H1 (cell line): ENCODE measurements at regions not wholly inside any gene's neighbourhood (a gene's known extent, or its start where the extent isn't known, plus 50 kb on each side); places are given as distances from the start of the nearest gene placed in this dataset.

ENCODE experiments used
- CTCF ChIA-PET: fragments of 300-600 bp; sonication (Branson Sonifier 250); formaldehyde crosslinking; loops from one replicate; lab custom pipeline; 2021; ENCODE audit not compliant: partially characterized antibody; lab: Charles Lee
- POLR2A ChIA-PET: fragments of 300-600 bp; sonication (Branson Sonifier 250); formaldehyde crosslinking; loops from one replicate; lab custom pipeline; 2021; ENCODE audit warnings: inconsistent platforms; ENCODE audit not compliant: partially characterized antibody; lab: Charles Lee
- DNase-seq, 2 experiments: peaks; one replicate each; pipeline versions ENCODE4 v3.0.0 to v3.0.0-alpha.2; 2010 to 2022; ENCODE audit warnings: low spot score in 2 of 2, low read depth in 1 of 2, mixed read lengths in 1 of 2
- FAIRE-seq: peaks from 2 replicates; lab custom pipeline; 2011; peaks lifted over from hg19 to GRCh38; lab: Jason Lieb, UNC
- H2AFZ ChIP-seq: 2 replicates; pipeline ENCODE4 v1.8.1; 2012; ENCODE audit warnings: low read length, inconsistent platforms
- H2AK5ac ChIP-seq: 2 replicates; pipeline ENCODE4 v1.6.1; 2013; ENCODE audit warnings: low read depth, low read length
- H2BK120ac ChIP-seq: replicated peaks from 2 replicates; pipeline ENCODE3; 2013; ENCODE audit warnings: low read depth, low read length, inconsistent platforms
- H2BK12ac ChIP-seq: 2 replicates; pipeline ENCODE4 v1.6.1; 2013; ENCODE audit warnings: low read depth, low read length
- H2BK15ac ChIP-seq: 2 replicates; pipeline ENCODE4 v1.6.1; 2013; ENCODE audit warnings: low read length
- H2BK20ac ChIP-seq: 2 replicates; pipeline ENCODE4 v1.6.1; 2013; ENCODE audit warnings: low read length
- H2BK5ac ChIP-seq: 2 replicates; pipeline ENCODE4 v1.6.1; 2013; ENCODE audit warnings: low read depth, low read length
- H3K14ac ChIP-seq: 2 replicates; pipeline ENCODE4 v1.6.1; 2013; ENCODE audit warnings: inconsistent platforms; ENCODE audit not compliant: insufficient read length
- H3K18ac ChIP-seq: 2 replicates; pipeline ENCODE4 v1.6.1; 2013; ENCODE audit warnings: low read length; ENCODE audit errors: extremely low read depth
- H3K23ac ChIP-seq: 2 replicates; pipeline ENCODE4 v1.6.1; 2013; ENCODE audit warnings: inconsistent platforms; ENCODE audit not compliant: insufficient read length
- H3K23me2 ChIP-seq: 2 replicates; pipeline ENCODE4 v1.6.1; 2013; ENCODE audit warnings: low read depth, low read length
- H3K27ac ChIP-seq: 2 replicates; pipeline ENCODE4 v1.6.1; 2011; ENCODE audit warnings: low read depth, low read length, inconsistent platforms
- H3K27me3 ChIP-seq, 4 experiments: replicated peaks in 1 of 4; 1 replicate in 1 of 4; 2 replicates in 3 of 4; pipeline versions ENCODE4 v1.6.1 to v1.8.1; 2011 to 2013; ENCODE audit warnings: low read length in 3 of 4, mild to moderate bottlenecking in 3 of 4, inconsistent platforms in 2 of 4, mixed read lengths in 2 of 4, moderate library complexity in 1 of 4; ENCODE audit not compliant: control insufficient read depth in 3 of 4, insufficient read depth in 3 of 4; ENCODE audit errors: extremely low read depth in 1 of 4
- H3K36me3 ChIP-seq, 4 experiments: 2 replicates each; pipeline versions ENCODE4 v1.6.1 to v1.8.1; 2011 to 2013; ENCODE audit warnings: mild to moderate bottlenecking in 4 of 4, low read length in 3 of 4, moderate library complexity in 2 of 4, control low read depth in 1 of 4, inconsistent platforms in 1 of 4; ENCODE audit not compliant: insufficient read depth in 4 of 4, control insufficient read depth in 2 of 4
- H3K4ac ChIP-seq: replicated peaks from 2 replicates; pipeline ENCODE3; 2013; ENCODE audit warnings: low read length, low read depth, mixed read lengths, inconsistent platforms; ENCODE audit not compliant: insufficient read length
- H3K4me1 ChIP-seq, 4 experiments: replicated peaks in 1 of 4; 1 replicate in 1 of 4; 2 replicates in 3 of 4; pipeline versions ENCODE4 v1.6.1 to v1.8.1; 2011 to 2013; ENCODE audit warnings: low read length in 3 of 4, inconsistent platforms in 2 of 4, mixed read lengths in 1 of 4; ENCODE audit not compliant: insufficient read depth in 4 of 4, control insufficient read depth in 3 of 4
- H3K4me2 ChIP-seq, 2 experiments: 2 replicates each; pipeline versions ENCODE4 v1.6.1 to v1.8.1; 2011 to 2013; ENCODE audit warnings: low read depth in 2 of 2, low read length in 2 of 2, control low read depth in 1 of 2, inconsistent platforms in 1 of 2, mild to moderate bottlenecking in 1 of 2; ENCODE audit not compliant: insufficient read depth in 1 of 2
- H3K4me3 ChIP-seq, 4 experiments: fragments of 200-600, 300-600 bp in 1 of 4; sonication (generic), shearing (Covaris generic), sonication (Bioruptor Twin) in 1 of 4; 2 replicates each; pipeline versions ENCODE4 v1.5.1 to v1.8.1; 2011 to 2016; ENCODE audit warnings: low read length in 4 of 4, low read depth in 3 of 4, control low read depth in 2 of 4, inconsistent platforms in 2 of 4, mild to moderate bottlenecking in 2 of 4, mixed read lengths in 1 of 4, moderate library complexity in 1 of 4; ENCODE audit not compliant: insufficient read depth in 2 of 4; ENCODE audit errors: extremely low read depth in 1 of 4
- H3K56ac ChIP-seq: replicated peaks from 2 replicates; pipeline ENCODE3; 2013; ENCODE audit warnings: low read depth, mild to moderate bottlenecking, mixed read lengths, low read length, inconsistent platforms; ENCODE audit not compliant: insufficient read length
- H3K79me1 ChIP-seq: 2 replicates; pipeline ENCODE4 v1.6.1; 2013; ENCODE audit warnings: low read depth, low read length, control low read depth
- H3K79me2 ChIP-seq, 2 experiments: 2 replicates each; pipeline versions ENCODE4 v1.6.1 to v1.8.1; 2012 to 2013; ENCODE audit warnings: low read length in 2 of 2, mild to moderate bottlenecking in 2 of 2, inconsistent platforms in 1 of 2; ENCODE audit not compliant: insufficient read depth in 2 of 2, control insufficient read depth in 1 of 2
- H3K9ac ChIP-seq, 4 experiments: replicated peaks in 1 of 4; 1 replicate in 1 of 4; 2 replicates in 3 of 4; pipeline versions ENCODE4 v1.6.1 to v1.8.1; 2011 to 2013; ENCODE audit warnings: low read depth in 3 of 4, low read length in 3 of 4, control low read depth in 2 of 4, mild to moderate bottlenecking in 2 of 4, moderate library complexity in 2 of 4, inconsistent platforms in 1 of 4; ENCODE audit errors: extremely low read depth in 1 of 4
- H3K9me3 ChIP-seq, 2 experiments: 2 replicates each; pipeline versions ENCODE4 v1.6.1 to v1.8.1; 2012 to 2013; ENCODE audit warnings: mild to moderate bottlenecking in 2 of 2, moderate library complexity in 2 of 2, control low read depth in 1 of 2, inconsistent platforms in 1 of 2, low read depth in 1 of 2, low read length in 1 of 2, mixed read lengths in 1 of 2; ENCODE audit not compliant: insufficient read depth in 2 of 2
- H4K20me1 ChIP-seq, 2 experiments: replicated peaks in 1 of 2; 2 replicates each; pipeline versions ENCODE3 to v1.8.1; 2011 to 2013; ENCODE audit warnings: inconsistent platforms in 2 of 2, low read length in 2 of 2, mild to moderate bottlenecking in 1 of 2; ENCODE audit not compliant: insufficient read depth in 2 of 2, control insufficient read depth in 1 of 2
- H4K5ac ChIP-seq: 2 replicates; pipeline ENCODE4 v1.6.1; 2013; ENCODE audit warnings: low read length, low read depth, mixed read lengths, inconsistent platforms; ENCODE audit not compliant: insufficient read length
- H4K8ac ChIP-seq: 2 replicates; pipeline ENCODE4 v1.8.0; 2013; ENCODE audit warnings: mild to moderate bottlenecking, moderate library complexity, low read length, inconsistent platforms; ENCODE audit not compliant: insufficient read depth; ENCODE audit errors: extremely low read depth
- H4K91ac ChIP-seq: replicated peaks from 2 replicates; pipeline ENCODE3; 2013; ENCODE audit warnings: low read length, mixed read lengths, inconsistent platforms; ENCODE audit not compliant: insufficient read length
- ASH2L ChIP-seq: fragments of 200-600, 300-600 bp; sonication (generic); IDR thresholded peaks from one replicate; pipeline ENCODE4 v1.7.1; 2017; ENCODE audit warnings: low read length
- BRCA1 ChIP-seq: IDR thresholded peaks from 2 replicates; pipeline ENCODE4 v1.6.1; 2012; ENCODE audit warnings: low read depth, low read length, improper control_type of control experiment
- CEBPB ChIP-seq: IDR thresholded peaks from 2 replicates; pipeline ENCODE4 v1.6.1; 2012; ENCODE audit warnings: low read depth, low read length
- CTBP2 ChIP-seq: IDR thresholded peaks from 2 replicates; pipeline ENCODE4 v1.7.0; 2011; ENCODE audit warnings: borderline replicate concordance, mild to moderate bottlenecking, moderate library complexity, mixed read lengths, low read length; ENCODE audit not compliant: insufficient read depth, insufficient read length
- NANOG ChIP-seq: IDR thresholded peaks from 2 replicates; pipeline ENCODE4 v1.6.1; 2011; ENCODE audit warnings: low read length, low read depth, mild to moderate bottlenecking, inconsistent platforms; ENCODE audit not compliant: insufficient read depth, poor library complexity, severe bottlenecking
- RAD21 ChIP-seq, 2 experiments: IDR thresholded peaks in 1 of 2; conservative IDR thresholded peaks in 1 of 2; 2 replicates each; pipeline ENCODE4 v1.6.1; 2011; ENCODE audit warnings: low read depth in 2 of 2, low read length in 2 of 2, improper control_type of control experiment in 1 of 2, inconsistent platforms in 1 of 2, mild to moderate bottlenecking in 1 of 2, moderate library complexity in 1 of 2
- RNF2 ChIP-seq: fragments of 200-900, 300-1000 bp; sonication (generic); IDR thresholded peaks from 2 replicates; pipeline ENCODE4 v1.7.1; 2016; ENCODE audit warnings: borderline replicate concordance, low read depth, mild to moderate bottlenecking, antibody characterized with exemption, low read length; ENCODE audit not compliant: poor library complexity, severe bottlenecking; ENCODE audit errors: missing control alignments
- SIN3A ChIP-seq, 2 experiments: IDR thresholded peaks in 1 of 2; conservative IDR thresholded peaks in 1 of 2; 2 replicates each; pipeline ENCODE4 v1.6.1; 2011 to 2012; ENCODE audit warnings: low read length in 2 of 2, improper control_type of control experiment in 1 of 2, low read depth in 1 of 2, mild to moderate bottlenecking in 1 of 2
- SUZ12 ChIP-seq: fragments of 200-600 bp; sonication (generic); IDR thresholded peaks from 2 replicates; pipeline ENCODE4 v1.6.1; 2012; ENCODE audit warnings: mild to moderate bottlenecking, inconsistent platforms, low read length, moderate library complexity, mixed read lengths
- WGBS, 2 experiments: shearing (Covaris generic) in 1 of 2; methylation state at CpG; one replicate each; pipeline versions ENCODE4 v1.1.6 to v1.1.7; 2013 to 2015; ENCODE audit warnings: low lambda C conversion rate in 2 of 2, mixed read lengths in 2 of 2, inconsistent platforms in 1 of 2, low coverage in 1 of 2, missing lambda C conversion rate in 1 of 2; ENCODE audit not compliant: insufficient replicate concordance in 2 of 2, insufficient coverage in 1 of 2, insufficient read length in 1 of 2; ENCODE audit errors: extremely low coverage in 1 of 2, missing lambda C conversion rate in 1 of 2; 5-methylcytosine and 5-hydroxymethylcytosine counted together

- H3K14ac ChIP-seq = no peak overlapping the region
- peaks cover 0 to 16% of the 10 kb centered on the region in 2 experiments; a peak in 3 of 4 replicates for H3K9me3 ChIP-seq
- no peak overlapping the region for H4K8ac ChIP-seq
- no peak overlapping the region for H2BK120ac ChIP-seq
- H3K36me3 ChIP-seq = no peaks in the 10 kb centered on the region
- H3K18ac ChIP-seq = no peak overlapping the region
- CTCF ChIA-PET = interaction anchor here (1.2 kb wide), 1 partner anchor 11 kb away, joined by 3 read pairs; no protein-coding TSS in a partner anchor
- H3K27ac ChIP-seq = no peak overlapping the region
- no peak overlapping the region for H2AFZ ChIP-seq
- no peak overlapping the region for H2BK5ac ChIP-seq
- no peak overlapping the region for H2BK12ac ChIP-seq
- no peaks in the 10 kb centered on the region for H3K23me2 ChIP-seq
- 79% methylated on average over 9 of the region's 9 CpGs; no CpG with 5 or more reads in 1 of the 2 experiments for WGBS, 2 experiments
- H3K4ac ChIP-seq = no peak overlapping the region
- no peaks in the 10 kb centered on the region for H3K4me1 ChIP-seq
- H3K23ac ChIP-seq = no peak overlapping the region
- DNase-seq (no peak), FAIRE-seq (no peak)
- POLR2A ChIA-PET = no interaction called here
- no peak overlapping the region for H3K4me2 ChIP-seq
- no peak overlapping the region for H3K56ac ChIP-seq
- no peaks in the 10 kb centered on the region for H3K79me1 ChIP-seq
- no peak overlapping the region for H2AK5ac ChIP-seq
- H3K27me3 ChIP-seq = no peaks in the 10 kb centered on the region
- H3K9ac ChIP-seq = no peak overlapping the region
- H2BK20ac ChIP-seq = no peak overlapping the region
- H4K91ac ChIP-seq = no peak overlapping the region
- H3K79me2 ChIP-seq = no peaks in the 10 kb centered on the region
- no peaks in the 10 kb centered on the region for H4K20me1 ChIP-seq
- no peak overlapping the region for H2BK15ac ChIP-seq
- no peak overlapping the region for H3K4me3 ChIP-seq
- H4K5ac ChIP-seq = no peak overlapping the region
- TF ChIP-seq CEBPB = no peak
- TF ChIP-seq RAD21 (IDR thresholded peaks at IDR 0.05 in 1 of 2, conservative IDR thresholded peaks at IDR 0.05 in 1 of 2; ENCODE audit: low read depth in 2 of 2, low read length in 2 of 2) = no peak
- no peak for TF ChIP-seq SUZ12
- TF ChIP-seq CTBP2 = no peak
- TF ChIP-seq NANOG = no peak
- no peak for TF ChIP-seq RNF2
- TF ChIP-seq ASH2L = no peak
- no peak for TF ChIP-seq SIN3A (conservative IDR thresholded peaks at IDR 0.05 in 1 of 2, IDR thresholded peaks at IDR 0.05 in 1 of 2; ENCODE audit: low read depth in 1 of 2, low read length in 2 of 2)
- TF ChIP-seq BRCA1 = no peak
Observed at GRCh38 chr1:50292276-50292675, 131.0 kb downstream of the DMRTA2 start.
